MM.1S (cell line): ENCODE measurements at regions not wholly inside any gene's neighbourhood (a gene's known extent, or its start where the extent isn't known, plus 50 kb on each side); places are given as distances from the start of the nearest gene placed in this dataset.

Source experiments
- DNase-seq: peaks from one replicate; pipeline ENCODE4 v3.0.0-alpha.2; 2015
- H2AFZ ChIP-seq: fragments of 300-600 bp; sonication (generic); 2 replicates; pipeline ENCODE4 v1.6.0; 2016; ENCODE audit warnings: antibody characterized with exemption, low read length
- H3F3A ChIP-seq: fragments of 300-600 bp; sonication (generic); 2 replicates; pipeline ENCODE4 v1.6.1; 2016; ENCODE audit warnings: mild to moderate bottlenecking, antibody characterized with exemption, low read length, moderate library complexity, mixed read lengths; ENCODE audit not compliant: insufficient read depth
- H3K27ac ChIP-seq: fragments of 300-600 bp; sonication (generic); 2 replicates; pipeline ENCODE4 v1.5.1; 2016; ENCODE audit warnings: mild to moderate bottlenecking, low read length
- H3K27me3 ChIP-seq: fragments of 300-600 bp; sonication (generic); replicated peaks from 2 replicates; pipeline ENCODE4 v1.6.0; 2016; ENCODE audit warnings: low read length; ENCODE audit not compliant: insufficient read depth
- H3K36me3 ChIP-seq: fragments of 300-600 bp; sonication (generic); replicated peaks from 2 replicates; pipeline ENCODE4 v1.6.1; 2016; ENCODE audit warnings: mild to moderate bottlenecking, low read length, mixed read lengths; ENCODE audit not compliant: insufficient read depth
- H3K4me1 ChIP-seq: fragments of 300-600 bp; sonication (generic); 2 replicates; pipeline ENCODE4 v1.6.1; 2016; ENCODE audit warnings: low read length, mixed read lengths
- H3K4me2 ChIP-seq: fragments of 300-600 bp; sonication (generic); 2 replicates; pipeline ENCODE4 v1.6.0; 2016; ENCODE audit warnings: low read depth, low read length
- H3K4me3 ChIP-seq: fragments of 300-600 bp; sonication (generic); 2 replicates; pipeline ENCODE4 v1.5.1; 2016; ENCODE audit warnings: low read length, mixed read lengths
- H3K79me2 ChIP-seq: fragments of 300-600 bp; sonication (generic); 2 replicates; pipeline ENCODE4 v1.6.1; 2016; ENCODE audit warnings: mixed run types, low read length, mixed read lengths
- H3K9ac ChIP-seq: fragments of 300-600 bp; sonication (generic); 2 replicates; pipeline ENCODE4 v1.6.1; 2016; ENCODE audit warnings: low read length, mixed read lengths
- H3K9me2 ChIP-seq: fragments of 300-600 bp; sonication (generic); replicated peaks from 2 replicates; pipeline ENCODE4 v1.6.1; 2016; ENCODE audit warnings: mild to moderate bottlenecking, low read length, mixed read lengths; ENCODE audit not compliant: insufficient read depth
- H3K9me3 ChIP-seq: fragments of 300-600 bp; sonication (generic); replicated peaks from 2 replicates; pipeline ENCODE4 v1.6.1; 2016; ENCODE audit warnings: mild to moderate bottlenecking, low read length, mixed read lengths; ENCODE audit not compliant: insufficient read depth
- H4K20me1 ChIP-seq: fragments of 300-600 bp; sonication (generic); 2 replicates; pipeline ENCODE4 v1.6.1; 2016; ENCODE audit warnings: mild to moderate bottlenecking, low read length, moderate library complexity, mixed read lengths; ENCODE audit not compliant: insufficient read depth
- EZH2 ChIP-seq: fragments of 300-600 bp; sonication (generic); optimal IDR thresholded peaks from 2 replicates; pipeline ENCODE3; 2017; ENCODE audit warnings: low read depth, mild to moderate bottlenecking, antibody characterized with exemption, low read length, mixed read lengths
- EZH2phosphoT487 ChIP-seq: fragments of 300-600 bp; sonication (generic); IDR thresholded peaks from 2 replicates; pipeline ENCODE4 v1.6.1; 2018; ENCODE audit warnings: antibody characterized with exemption, low read length
- TF ChIP-seq, protein P1 (sequence below): fragments of 300-600 bp; sonication (generic); IDR thresholded peaks from 2 replicates; pipeline ENCODE4 v1.5.1; 2016; ENCODE audit warnings: antibody characterized with exemption, low read length, mixed read lengths

DNA sequence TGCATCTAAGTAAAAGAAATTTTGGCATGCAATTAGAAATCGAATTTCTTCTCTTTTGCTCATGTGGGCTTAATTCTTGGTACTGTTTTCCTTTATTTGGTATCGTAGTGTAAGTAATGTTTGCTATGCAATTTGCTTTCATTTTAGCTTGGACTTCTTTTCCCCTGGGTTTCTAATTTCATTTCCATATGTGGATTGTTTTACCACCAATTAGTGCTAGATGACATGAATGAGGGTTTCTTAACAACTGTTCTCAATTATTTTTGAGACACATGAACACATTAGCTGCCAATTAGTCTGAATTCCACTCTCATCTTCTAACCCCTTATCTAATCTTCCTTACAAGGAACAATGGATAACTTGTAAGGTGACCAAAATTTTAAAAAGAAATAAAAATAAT is 1047.2 kb upstream of the PIK3C3 start:
- H3F3A ChIP-seq = no peaks in the 10 kb centered on the region
- no peaks in the 10 kb centered on the region for H3K9me2 ChIP-seq
- no peak for DNase-seq
- no peaks in the 10 kb centered on the region for H3K9me3 ChIP-seq
- no peaks in the 10 kb centered on the region for H3K79me2 ChIP-seq
- H3K4me2 ChIP-seq = no peak overlapping the region
- no peak overlapping the region for H3K27ac ChIP-seq
- TF ChIP-seq EZH2 (no peak), EZH2phosphoT487 (no peak)
- TF ChIP-seq, protein P1, sequence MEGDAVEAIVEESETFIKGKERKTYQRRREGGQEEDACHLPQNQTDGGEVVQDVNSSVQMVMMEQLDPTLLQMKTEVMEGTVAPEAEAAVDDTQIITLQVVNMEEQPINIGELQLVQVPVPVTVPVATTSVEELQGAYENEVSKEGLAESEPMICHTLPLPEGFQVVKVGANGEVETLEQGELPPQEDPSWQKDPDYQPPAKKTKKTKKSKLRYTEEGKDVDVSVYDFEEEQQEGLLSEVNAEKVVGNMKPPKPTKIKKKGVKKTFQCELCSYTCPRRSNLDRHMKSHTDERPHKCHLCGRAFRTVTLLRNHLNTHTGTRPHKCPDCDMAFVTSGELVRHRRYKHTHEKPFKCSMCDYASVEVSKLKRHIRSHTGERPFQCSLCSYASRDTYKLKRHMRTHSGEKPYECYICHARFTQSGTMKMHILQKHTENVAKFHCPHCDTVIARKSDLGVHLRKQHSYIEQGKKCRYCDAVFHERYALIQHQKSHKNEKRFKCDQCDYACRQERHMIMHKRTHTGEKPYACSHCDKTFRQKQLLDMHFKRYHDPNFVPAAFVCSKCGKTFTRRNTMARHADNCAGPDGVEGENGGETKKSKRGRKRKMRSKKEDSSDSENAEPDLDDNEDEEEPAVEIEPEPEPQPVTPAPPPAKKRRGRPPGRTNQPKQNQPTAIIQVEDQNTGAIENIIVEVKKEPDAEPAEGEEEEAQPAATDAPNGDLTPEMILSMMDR = no peak
- no peak overlapping the region for H3K9ac ChIP-seq
- no peak overlapping the region for H3K4me3 ChIP-seq
- H4K20me1 ChIP-seq = no peaks in the 10 kb centered on the region
- no peaks in the 10 kb centered on the region for H3K27me3 ChIP-seq
- no peak overlapping the region for H2AFZ ChIP-seq
- no peaks in the 10 kb centered on the region for H3K4me1 ChIP-seq
- no peaks in the 10 kb centered on the region for H3K36me3 ChIP-seq

DNA sequence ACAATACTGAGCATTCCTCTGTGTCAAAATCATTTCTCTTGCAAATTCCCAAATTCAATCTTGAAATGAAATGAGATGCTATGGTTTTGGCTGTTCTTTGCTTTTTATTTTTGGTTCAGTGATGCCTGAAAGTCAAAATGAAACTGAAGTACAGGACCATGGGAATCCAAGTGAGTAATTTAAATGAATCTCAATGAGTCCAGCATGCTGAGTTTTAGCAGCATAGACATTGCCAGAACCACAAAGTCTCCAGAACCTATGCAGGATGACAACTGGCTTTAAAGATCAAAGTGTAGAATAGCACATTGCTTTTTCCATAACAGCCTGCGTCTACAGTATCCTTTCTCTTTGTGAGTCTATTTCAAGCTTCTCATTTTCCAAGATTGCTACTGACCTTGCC is 1050.7 kb upstream of the PIK3C3 start:
- Histone ChIP-seq H3F3A (no peaks in the 10 kb centered on the region), H4K20me1 (no peaks in the 10 kb centered on the region), H2AFZ (no peak overlapping the region), H3K4me1 (no peaks in the 10 kb centered on the region), H3K9me3 (no peaks in the 10 kb centered on the region), H3K27ac (no peak overlapping the region), H3K9ac (no peak overlapping the region), H3K4me3 (no peak overlapping the region), H3K36me3 (no peaks in the 10 kb centered on the region), H3K4me2 (no peak overlapping the region), H3K27me3 (no peaks in the 10 kb centered on the region), H3K9me2 (no peaks in the 10 kb centered on the region), H3K79me2 (no peaks in the 10 kb centered on the region)
- DNase-seq = no peak
- TF ChIP-seq EZH2 (no peak), EZH2phosphoT487 (no peak)
- TF ChIP-seq, protein P1 = no peak

- Histone ChIP-seq H3K79me2 (no peaks in the 10 kb centered on the region), H3K4me1 (no peaks in the 10 kb centered on the region), H3K9me2 (no peaks in the 10 kb centered on the region), H3K9ac (no peak overlapping the region), H3K9me3 (no peaks in the 10 kb centered on the region), H3K27ac (no peak overlapping the region), H4K20me1 (no peaks in the 10 kb centered on the region), H3K4me2 (no peak overlapping the region), H3K4me3 (no peak overlapping the region), H2AFZ (no peak overlapping the region), H3F3A (no peaks in the 10 kb centered on the region), H3K27me3 (no peaks in the 10 kb centered on the region), H3K36me3 (no peaks in the 10 kb centered on the region)
- TF ChIP-seq EZH2phosphoT487 (no peak), EZH2 (no peak)
- TF ChIP-seq, protein P1 = no peak
- no peak for DNase-seq
Measured at GRCh38 chr18:40902436-40902835, 1052.6 kb upstream of the PIK3C3 start.

DNA sequence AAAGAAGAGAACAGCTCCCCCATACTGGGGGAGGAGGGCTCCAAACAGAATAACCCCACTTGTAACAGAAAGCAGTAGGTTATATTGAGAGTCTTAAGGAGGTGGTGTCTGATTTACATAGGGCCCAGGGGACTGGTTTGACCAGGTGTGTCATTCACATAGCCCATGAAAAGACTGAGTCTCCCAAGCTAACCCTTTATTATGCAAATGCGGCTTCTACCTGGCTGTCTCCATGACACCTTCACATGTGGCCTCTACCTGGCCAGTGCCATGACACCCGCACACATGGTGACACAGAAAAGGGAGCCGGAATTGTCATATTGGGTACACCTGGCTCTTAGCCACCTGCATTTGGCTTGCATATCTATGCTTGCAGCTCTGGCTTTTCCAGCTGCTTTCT is 1057.2 kb upstream of the PIK3C3 start:
- H3K27ac ChIP-seq = no peak overlapping the region
- TF ChIP-seq EZH2phosphoT487 = no peak
- TF ChIP-seq, protein P1 = no peak
- TF ChIP-seq EZH2 = no peak
- H3K9ac ChIP-seq = no peak overlapping the region
- no peak for DNase-seq
- H3K4me3 ChIP-seq = no peak overlapping the region
- no peaks in the 10 kb centered on the region for H4K20me1 ChIP-seq
- no peak overlapping the region for H2AFZ ChIP-seq
- H3K9me2 ChIP-seq = no peaks in the 10 kb centered on the region
- no peaks in the 10 kb centered on the region for H3F3A ChIP-seq
- no peaks in the 10 kb centered on the region for H3K27me3 ChIP-seq
- H3K4me1 ChIP-seq = no peaks in the 10 kb centered on the region
- H3K36me3 ChIP-seq = no peaks in the 10 kb centered on the region
- H3K9me3 ChIP-seq = no peaks in the 10 kb centered on the region
- H3K79me2 ChIP-seq = no peaks in the 10 kb centered on the region
- no peak overlapping the region for H3K4me2 ChIP-seq
